ENCODE measurements at regions not wholly inside any gene's neighbourhood (a gene's known extent, or its start where the extent isn't known, plus 50 kb on each side); places are given as distances from the start of the nearest gene placed in this dataset.
A peak's percentile ranks its signal among the peaks of the same experiment; 100 is the strongest.

DNA sequence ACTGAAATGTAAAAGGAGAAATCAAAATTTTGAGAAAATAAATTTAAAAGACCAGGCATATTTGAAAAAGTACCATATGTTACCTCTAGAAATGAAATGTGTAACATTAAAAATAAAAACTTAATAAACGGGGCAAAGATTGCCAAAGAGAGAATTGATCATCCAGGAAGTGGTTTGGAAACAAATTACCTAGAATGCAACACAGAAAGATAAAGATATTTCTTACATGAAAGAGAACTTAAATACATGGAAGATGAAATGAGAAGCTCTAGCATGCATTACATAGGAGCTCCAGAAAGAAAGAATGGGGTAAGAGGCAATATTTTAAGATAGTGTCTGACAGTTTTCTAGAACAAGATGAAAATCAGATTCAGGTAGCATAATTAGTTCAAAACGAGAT is 235.9 kb upstream of the IRF2BP2 start:
- DNase-seq: no peak
- in situ Hi-C loops (cut with HindIII; ENCODE audit: low pct_ligation_motif_present, low sequenced_read_pairs): loop anchor here (25.0 kb wide), 1 partner anchor 109 kb away; no protein-coding TSS in a partner anchor
- no peak for TF ChIP-seq CTCF (IDR thresholded peaks at IDR 0.05; ENCODE audit: low read depth, low read length, missing control alignments)
- H3K27me3 ChIP-seq (replicated peaks): no peaks in the 10 kb centered on the region
- H3K36me3 ChIP-seq (replicated peaks): no peaks in the 10 kb centered on the region
- no peak overlapping the region for H3K4me3 ChIP-seq (ENCODE audit: low read depth, low read length)
- peak overlapping the region; percentile 72 for H3K27ac ChIP-seq

DNA sequence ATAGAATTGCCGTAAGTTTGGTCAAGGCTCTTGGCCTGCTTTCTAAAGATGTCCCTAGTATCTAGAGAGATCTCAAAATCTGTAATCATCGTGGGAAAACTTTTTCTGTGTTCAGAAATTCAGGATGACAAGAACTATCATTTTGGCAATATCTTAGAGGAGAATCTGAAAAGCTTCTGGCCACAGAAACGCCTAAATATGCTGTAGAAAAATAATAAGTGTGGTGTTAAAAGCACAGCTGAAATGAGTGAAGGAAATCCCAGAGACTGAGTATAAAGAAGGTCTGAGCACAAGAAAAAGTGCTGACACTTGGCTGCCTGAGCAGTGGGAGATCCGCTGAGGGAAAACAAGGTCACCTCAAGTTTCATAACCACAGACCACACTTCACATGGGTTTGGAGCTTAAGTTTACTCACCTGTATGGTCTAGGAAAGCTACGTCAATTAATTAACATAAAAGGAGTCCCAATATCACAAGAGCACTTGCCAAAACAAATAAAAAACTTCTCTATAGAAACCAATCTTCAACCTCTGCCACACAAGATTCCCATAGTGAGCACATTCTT is 235.2 kb upstream of the IRF2BP2 start:
- TF ChIP-seq CTCF (IDR thresholded peaks at IDR 0.05; ENCODE audit: low read depth, low read length, missing control alignments): no peak
- in situ Hi-C loops (cut with HindIII; ENCODE audit: low pct_ligation_motif_present, low sequenced_read_pairs): loop anchor here (25.0 kb wide), 1 partner anchor 108 kb away; no protein-coding TSS in a partner anchor
- DNase-seq: peak; percentile 38
- no peaks in the 10 kb centered on the region for H3K36me3 ChIP-seq (replicated peaks)
- H3K4me3 ChIP-seq (ENCODE audit: low read depth, low read length): no peak overlapping the region
- no peaks in the 10 kb centered on the region for H3K27me3 ChIP-seq (replicated peaks)
- peak overlapping the region; percentile 72 for H3K27ac ChIP-seq

DNA sequence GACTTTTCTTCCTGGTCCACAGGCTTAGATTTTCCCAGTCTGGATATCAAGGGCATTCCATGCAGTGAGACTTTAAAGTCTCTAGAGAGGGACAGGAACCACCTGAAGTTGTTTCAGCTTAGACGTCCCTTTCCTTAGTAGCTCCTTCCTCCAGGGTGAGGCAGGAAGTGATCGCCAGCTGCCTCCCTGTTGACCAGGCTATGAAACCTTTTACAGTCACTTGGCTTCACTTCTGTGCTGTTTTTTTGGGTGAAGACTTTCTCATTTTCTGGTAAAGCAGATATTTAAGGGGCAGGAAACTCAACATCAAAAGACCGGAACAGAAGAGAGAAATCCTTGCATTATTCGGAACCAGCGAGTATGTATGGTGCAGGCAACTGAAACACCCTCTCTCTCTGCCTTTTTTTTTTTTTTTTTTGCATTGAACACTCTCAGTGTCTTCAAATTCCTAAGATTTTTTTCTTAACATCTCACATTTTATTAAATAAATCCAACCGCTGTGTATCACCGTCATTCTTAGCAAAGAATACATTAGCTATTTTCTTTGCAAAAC is 234.6 kb upstream of the IRF2BP2 start:
- Histone ChIP-seq H3K27me3 (replicated peaks) (no peaks in the 10 kb centered on the region), H3K27ac (peak overlapping the region; percentile 72), H3K36me3 (replicated peaks) (no peaks in the 10 kb centered on the region), H3K4me3 (ENCODE audit: low read depth, low read length) (no peak overlapping the region)
- in situ Hi-C loops (cut with HindIII; ENCODE audit: low pct_ligation_motif_present, low sequenced_read_pairs): loop anchor here (25.0 kb wide), 1 partner anchor 107 kb away; no protein-coding TSS in a partner anchor
- DNase-seq: peak; percentile 25
- no peak for TF ChIP-seq CTCF (IDR thresholded peaks at IDR 0.05; ENCODE audit: low read depth, low read length, missing control alignments)

GRCh38 chr1:234843946-234844345 is 234.0 kb upstream of the IRF2BP2 start:
- Histone ChIP-seq H3K36me3 (replicated peaks) (no peaks in the 10 kb centered on the region), H3K27ac (no peak overlapping the region), H3K27me3 (replicated peaks) (no peaks in the 10 kb centered on the region), H3K4me3 (ENCODE audit: low read depth, low read length) (no peak overlapping the region)
- in situ Hi-C loops (cut with HindIII; ENCODE audit: low pct_ligation_motif_present, low sequenced_read_pairs): loop anchor here (25.0 kb wide), 1 partner anchor 107 kb away; no protein-coding TSS in a partner anchor
- TF ChIP-seq CTCF (IDR thresholded peaks at IDR 0.05; ENCODE audit: low read depth, low read length, missing control alignments): no peak
- DNase-seq: no peak

GRCh38 chr1:234842726-234843641 is 233.0 kb upstream of the IRF2BP2 start:
- no peak for DNase-seq
- H3K4me3 ChIP-seq (ENCODE audit: low read depth, low read length): no peak overlapping the region
- in situ Hi-C loops (cut with HindIII; ENCODE audit: low pct_ligation_motif_present, low sequenced_read_pairs): loop anchor here (25.0 kb wide), 1 partner anchor 106 kb away; no protein-coding TSS in a partner anchor
- H3K27ac ChIP-seq: no peak overlapping the region
- H3K36me3 ChIP-seq (replicated peaks): no peaks in the 10 kb centered on the region
- H3K27me3 ChIP-seq (replicated peaks): no peaks in the 10 kb centered on the region
- TF ChIP-seq CTCF (IDR thresholded peaks at IDR 0.05; ENCODE audit: low read depth, low read length, missing control alignments): no peak

Data from brain microvascular endothelial cell (primary cell).